K562 (cell line): ENCODE measurements at regions not wholly inside any gene's neighbourhood (a gene's known extent, or its start where the extent isn't known, plus 50 kb on each side); places are given as distances from the start of the nearest gene placed in this dataset.

ENCODE experiments used
- ATAC-seq: fragments of 200-7000 bp; cut with Tn5 transposase; 3 replicates; pipeline ENCODE4 v1.9.1; 2020; ENCODE audit warnings: moderate library complexity
- BruUV-seq: library from RNA; stranded (reverse); fragments of 400-500 nt; replicated peaks from 2 replicates; lab custom pipeline; 2021; lab: Mats Ljungman, UMichigan
- CTCF ChIA-PET: fragments of 300-600 bp; formaldehyde crosslinking; extraction: SDS; loops from one replicate; lab custom pipeline; 2021; ENCODE audit warnings: low intra/inter-chr PET ratio; lab: Yijun Ruan, JAX
- POLR2A ChIA-PET: fragments of 300-600, 350-650 bp; sonication (Branson Sonifier 250); formaldehyde crosslinking; extraction: SDS; loops from one replicate; lab custom pipeline; 2021; ENCODE audit warnings: antibody characterized with exemption, inconsistent platforms; lab: Yijun Ruan, JAX
- DNase-seq, 4 experiments: peaks; one replicate each; pipeline versions ENCODE4 v3.0.0 to v3.0.0-alpha.2; 2011 to 2018; ENCODE audit warnings: low spot score in 3 of 4, mixed read lengths in 3 of 4; ENCODE audit errors: extremely low read depth in 1 of 4
- FAIRE-seq: peaks from 2 replicates; lab custom pipeline; 2011; peaks lifted over from hg19 to GRCh38; lab: Jason Lieb, UNC
- H2AFZ ChIP-seq: 2 replicates; pipeline ENCODE4 v1.6.0; 2011; ENCODE audit warnings: low read depth, low read length, control low read depth, inconsistent platforms
- H3K27ac ChIP-seq: fragments of 200-600 bp; 3 replicates; pipeline ENCODE4 v1.8.0; 2011; ENCODE audit warnings: low read depth, mild to moderate bottlenecking, control low read depth, inconsistent platforms, low read length, moderate library complexity, mixed read lengths; ENCODE audit errors: extremely low read depth
- H3K27me3 ChIP-seq, 2 experiments: fragments of 300-600 bp in 1 of 2; 2 replicates in 1 of 2; 3 replicates in 1 of 2; pipeline versions ENCODE4 v1.6.0 to v1.8.0; 2011; ENCODE audit warnings: inconsistent platforms in 2 of 2, low read length in 2 of 2, mild to moderate bottlenecking in 1 of 2, mixed read lengths in 1 of 2, moderate library complexity in 1 of 2; ENCODE audit not compliant: control insufficient read depth in 2 of 2, insufficient read depth in 2 of 2
- H3K36me3 ChIP-seq: fragments of 300-600 bp; 3 replicates; pipeline ENCODE4 v1.8.0; 2011; ENCODE audit warnings: mild to moderate bottlenecking, low read length, inconsistent platforms; ENCODE audit not compliant: control insufficient read depth, insufficient read depth
- H3K4me1 ChIP-seq, 2 experiments: fragments of 200-600 bp in 1 of 2; replicated peaks in 1 of 2; 2 replicates in 1 of 2; 3 replicates in 1 of 2; pipeline versions ENCODE4 v1.5.1 to v1.8.0; 2011; ENCODE audit warnings: inconsistent platforms in 2 of 2, low read length in 2 of 2, mild to moderate bottlenecking in 1 of 2, mixed read lengths in 1 of 2, moderate library complexity in 1 of 2; ENCODE audit not compliant: control insufficient read depth in 2 of 2, insufficient read depth in 2 of 2
- H3K4me2 ChIP-seq: 2 replicates; pipeline ENCODE4 v1.6.1; 2011; ENCODE audit warnings: low read length, control low read depth, inconsistent platforms, mixed read lengths; ENCODE audit not compliant: insufficient read depth
- H3K4me3 ChIP-seq: fragments of 200-600 bp; sonication (generic), shearing (Covaris generic); 2 replicates; pipeline ENCODE4 v1.5.1; 2016; ENCODE audit warnings: control low read depth, inconsistent platforms
- H3K79me2 ChIP-seq: fragments of 200-600 bp; 3 replicates; pipeline ENCODE4 v1.8.0; 2011; ENCODE audit warnings: low read length, inconsistent platforms; ENCODE audit not compliant: control insufficient read depth, insufficient read depth
- H3K9ac ChIP-seq, 2 experiments: 2 replicates each; pipeline versions ENCODE4 v1.6.0 to v1.6.1; 2011; ENCODE audit warnings: low read depth in 2 of 2, low read length in 2 of 2, control low read depth in 1 of 2, inconsistent platforms in 1 of 2, mild to moderate bottlenecking in 1 of 2, mixed read lengths in 1 of 2; ENCODE audit not compliant: insufficient read depth in 1 of 2
- H3K9me1 ChIP-seq: one replicate; pipeline ENCODE4 v1.6.0; 2011; ENCODE audit warnings: inconsistent platforms, mild to moderate bottlenecking, low read length, moderate library complexity; ENCODE audit not compliant: control insufficient read depth, insufficient read depth
- H3K9me3 ChIP-seq: replicated peaks from 2 replicates; pipeline ENCODE4 v1.5.1; 2011; ENCODE audit warnings: low read depth, low read length, inconsistent platforms; ENCODE audit not compliant: control insufficient read depth, insufficient read depth
- H4K20me1 ChIP-seq: replicated peaks from 2 replicates; pipeline ENCODE4 v1.6.1; 2011; ENCODE audit warnings: low read length, inconsistent platforms, mixed read lengths; ENCODE audit not compliant: control insufficient read depth, insufficient read depth
- ATF1 ChIP-seq, 2 experiments: fragments of 450-650 bp in 1 of 2; IDR thresholded peaks; 2 replicates each; pipeline ENCODE4 v1.6.1; 2016; ENCODE audit warnings: missing compliant biosample characterization in 1 of 2, missing genetic modification characterization in 1 of 2
- ATF7 ChIP-seq: fragments of 450-650 bp; IDR thresholded peaks from 2 replicates; pipeline ENCODE4 v1.7.1; 2014; ENCODE audit warnings: mild to moderate bottlenecking, moderate library complexity
- BCOR ChIP-seq: fragments of 450-650 bp; IDR thresholded peaks from 2 replicates; pipeline ENCODE4 v1.6.1; 2016
- HOXB6 ChIP-seq: fragments of 250-450 bp; sonication (Bioruptor Pico); IDR thresholded peaks from 2 replicates; pipeline ENCODE4 v1.5.1; 2022; ENCODE audit warnings: mild to moderate bottlenecking, borderline replicate concordance
- IRF1 ChIP-seq: sonication (generic); formaldehyde crosslinking; IDR thresholded peaks from 2 replicates; pipeline ENCODE4 v1.8.0; 2022; ENCODE audit warnings: missing genetic modification reagents, mild to moderate bottlenecking, borderline replicate concordance
- JUND ChIP-seq, 2 experiments: IDR thresholded peaks; 2 replicates in 1 of 2; 3 replicates in 1 of 2; pipeline ENCODE4 v1.6.1; 2011; ENCODE audit warnings: borderline replicate concordance in 2 of 2, low read depth in 2 of 2, low read length in 2 of 2, improper control_type of control experiment in 1 of 2, missing biosample characterization in 1 of 2, missing genetic modification characterization in 1 of 2, missing genetic modification reagents in 1 of 2
- MYBL2 ChIP-seq, 2 experiments: fragments of 450-650 bp in 1 of 2; sonication (generic) in 1 of 2; formaldehyde crosslinking in 1 of 2; IDR thresholded peaks; 2 replicates each; pipeline versions ENCODE4 v1.6.1 to v1.8.1; 2017 to 2022; ENCODE audit warnings: borderline replicate concordance in 1 of 2, inconsistent platforms in 1 of 2, low read depth in 1 of 2, mild to moderate bottlenecking in 1 of 2, missing genetic modification reagents in 1 of 2, moderate library complexity in 1 of 2
- POLR2H ChIP-seq: IDR thresholded peaks from 2 replicates; pipeline ENCODE4 v1.6.1; 2016; ENCODE audit warnings: missing genetic modification characterization, low read depth, mild to moderate bottlenecking, control low read depth, missing compliant biosample characterization, moderate library complexity
- RAD51 ChIP-seq: fragments of 450-650 bp; IDR thresholded peaks from 2 replicates; pipeline ENCODE4 v1.7.1; 2016; ENCODE audit warnings: low read depth, mild to moderate bottlenecking, borderline replicate concordance
- SOX6 ChIP-seq: fragments of 450-650 bp; IDR thresholded peaks from 2 replicates; pipeline ENCODE4 v1.6.1; 2014; ENCODE audit warnings: mild to moderate bottlenecking
- ZNF134 ChIP-seq: fragments of 250-450 bp; sonication (Bioruptor Pico); conservative IDR thresholded peaks from 2 replicates; pipeline ENCODE4 v1.4.0; 2020
- ZNF311 ChIP-seq: fragments of 250-450 bp; sonication (Bioruptor Pico); IDR thresholded peaks from 2 replicates; pipeline ENCODE4 v1.4.0; 2020; ENCODE audit warnings: mild to moderate bottlenecking, moderate library complexity
- WGBS: fragments of 100-300 bp; shearing (Covaris generic); methylation state at CpG from one replicate; pipeline ENCODE4 v1.1.6; 2016; ENCODE audit warnings: low coverage, mixed read lengths; ENCODE audit not compliant: insufficient coverage; ENCODE audit errors: missing lambda C conversion rate; 5-methylcytosine and 5-hydroxymethylcytosine counted together
- in situ Hi-C: fragments of 300-500 bp; cut with MboI; formaldehyde crosslinking; loops from 4 replicates; pipeline ENCODE4 v1.15.0; 2018; ENCODE audit warnings: inconsistent platforms, mixed read lengths
- intact Hi-C: fragments of 100-400 bp; cut with micrococcal nuclease; formaldehyde crosslinking; loops from 2 replicates; pipeline ENCODE4 v1.14.2; 2022
- TF ChIP-seq, protein P1 (sequence below), 2 experiments: fragments of 450-650 bp in 1 of 2; sonication (generic) in 1 of 2; formaldehyde crosslinking in 1 of 2; IDR thresholded peaks in 1 of 2; conservative IDR thresholded peaks in 1 of 2; 2 replicates each; pipeline versions ENCODE4 v1.6.1 to v1.8.1; 2016 to 2023; ENCODE audit warnings: mild to moderate bottlenecking in 2 of 2, moderate library complexity in 2 of 2, inconsistent platforms in 1 of 2, missing genetic modification reagents in 1 of 2

DNA sequence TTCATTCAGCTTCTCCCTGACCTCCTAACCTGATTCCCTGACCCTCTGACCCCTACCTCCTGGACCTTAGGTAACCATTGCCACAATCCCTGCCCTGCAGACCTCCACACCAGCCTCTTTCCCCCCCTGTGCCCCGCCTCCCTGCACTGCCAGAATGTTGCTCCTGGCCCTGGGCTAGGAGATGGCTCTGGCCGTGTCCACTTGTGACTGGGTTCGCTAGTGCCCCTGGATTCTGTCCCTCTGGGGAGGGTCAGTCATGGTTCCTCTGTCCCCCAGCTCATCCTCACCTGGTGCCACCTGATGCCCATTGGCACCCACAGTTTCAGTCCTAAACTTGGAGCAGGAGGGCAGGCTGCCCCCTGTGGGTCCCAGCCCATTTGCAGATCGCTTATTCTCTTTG lies 56.2 kb upstream of the PRR23E start:
- DNase-seq (no peak), FAIRE-seq (no peak), ATAC-seq (no peak)
- Histone ChIP-seq H3K79me2 (no peaks in the 10 kb centered on the region), H3K4me1 (peaks cover 0 to 14% of the 10 kb centered on the region in 2 experiments; a peak in 2 of 5 replicates), H3K27ac (no peak overlapping the region), H3K9me3 (no peaks in the 10 kb centered on the region), H3K9ac (no peak overlapping the region), H3K9me1 (no peaks in the 10 kb centered on the region), H4K20me1 (no peaks in the 10 kb centered on the region), H3K36me3 (no peaks in the 10 kb centered on the region), H3K4me2 (no peak overlapping the region), H2AFZ (no peak overlapping the region), H3K4me3 (no peak overlapping the region), H3K27me3 (peaks cover 0 to 49% of the 10 kb centered on the region in 2 experiments)
- TF ChIP-seq SOX6, result no peak
- no peak for TF ChIP-seq HOXB6
- TF ChIP-seq RAD51, result no peak
- no peak for TF ChIP-seq BCOR
- TF ChIP-seq IRF1 (CRISPR knock-in tag), result no peak
- 0% methylated on average over 3 of the region's 4 CpGs for WGBS
- intact Hi-C loops (no loop called here), in situ Hi-C loops (no loop called here)
- CTCF ChIA-PET, result no interaction called here
- POLR2A ChIA-PET, result interaction anchor here (1.0 kb wide), 1 partner anchor 59 kb away, joined by 3 read pairs; no protein-coding TSS in a partner anchor
- BruUV-seq, result no TSS peak

DNA sequence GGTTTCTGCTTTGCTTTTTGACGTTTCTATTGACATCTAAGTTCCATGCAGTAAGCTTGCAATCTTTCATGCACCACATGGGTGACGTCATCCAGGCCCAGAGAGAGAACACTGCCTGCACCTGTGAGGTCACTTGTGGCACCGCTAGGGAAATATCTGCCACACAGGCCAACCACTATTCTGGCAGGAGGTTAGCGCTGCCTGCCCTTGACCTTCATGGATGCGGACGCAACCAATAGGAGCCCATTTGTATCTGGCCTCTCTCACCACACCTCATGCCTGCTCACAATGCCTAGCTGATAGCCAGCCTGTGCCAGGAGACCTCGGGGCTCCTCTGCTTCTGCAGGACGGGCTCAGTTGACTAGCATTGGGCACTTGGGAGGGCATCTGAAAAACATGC lies 55.8 kb upstream of the PRR23E start:
- no peak for TF ChIP-seq ZNF311 (CRISPR knock-in tag)
- no peak for TF ChIP-seq POLR2H
- TF ChIP-seq, protein P1, sequence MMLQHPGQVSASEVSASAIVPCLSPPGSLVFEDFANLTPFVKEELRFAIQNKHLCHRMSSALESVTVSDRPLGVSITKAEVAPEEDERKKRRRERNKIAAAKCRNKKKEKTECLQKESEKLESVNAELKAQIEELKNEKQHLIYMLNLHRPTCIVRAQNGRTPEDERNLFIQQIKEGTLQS (IDR thresholded peaks at IDR 0.05), result peak; percentile 87
- TF ChIP-seq, protein P1 (CRISPR knock-in tag; conservative IDR thresholded peaks at IDR 0.05), result no peak
- no peak for TF ChIP-seq MYBL2 (IDR thresholded peaks at IDR 0.05; ENCODE audit: low read depth)
- TF ChIP-seq MYBL2 (CRISPR knock-in tag; IDR thresholded peaks at IDR 0.05; ENCODE audit: borderline replicate concordance), result no peak
- TF ChIP-seq JUND (IDR thresholded peaks at IDR 0.05; ENCODE audit: borderline replicate concordance, low read depth, low read length), result peak; percentile 33; the same call in 1 of the 2 replicates
- peak; percentile 25; the same call in 1 of the 3 replicates for TF ChIP-seq JUND (tag; IDR thresholded peaks at IDR 0.05; ENCODE audit: borderline replicate concordance, low read depth, low read length)
- TF ChIP-seq ATF7, result peak; percentile 69
- no peak for TF ChIP-seq ATF1 (CRISPR knock-in tag; IDR thresholded peaks at IDR 0.05)
- TF ChIP-seq ATF1 (tag; IDR thresholded peaks at IDR 0.05), result peak; percentile 61
- TF ChIP-seq ZNF134 (CRISPR knock-in tag), result no peak
- H3K27me3 ChIP-seq, result peaks cover 0 to 45% of the 10 kb centered on the region in 2 experiments
- H2AFZ ChIP-seq, result no peak overlapping the region
- no peak overlapping the region for H3K9ac ChIP-seq
- in situ Hi-C loops, result no loop called here
- no peak overlapping the region for H3K27ac ChIP-seq
- 8% methylated on average over 5 of the region's 8 CpGs for WGBS
- peak in 1 of 4 experiments; percentile 2 for DNase-seq
- no TSS peak for BruUV-seq
- H3K4me2 ChIP-seq, result no peak overlapping the region
- H3K9me1 ChIP-seq, result no peaks in the 10 kb centered on the region
- ATAC-seq, result no peak
- intact Hi-C loops, result no loop called here
- ChIA-PET CTCF (no interaction called here), POLR2A (interaction anchor here (0.6 to 1.0 kb wide), 2 partner anchors 14 to 59 kb away, joined by 3 to 5 read pairs; no protein-coding TSS in a partner anchor)
- no peak for FAIRE-seq
- no peaks in the 10 kb centered on the region for H3K9me3 ChIP-seq
- no peaks in the 10 kb centered on the region for H4K20me1 ChIP-seq
- no peaks in the 10 kb centered on the region for H3K79me2 ChIP-seq
- H3K4me1 ChIP-seq, result peaks cover 0 to 14% of the 10 kb centered on the region in 2 experiments; a peak in 2 of 5 replicates
- H3K36me3 ChIP-seq, result no peaks in the 10 kb centered on the region
- no peak overlapping the region for H3K4me3 ChIP-seq
